HG03460 (cell line): ENCODE measurements at regions not wholly inside any gene's neighbourhood (a gene's known extent, or its start where the extent isn't known, plus 50 kb on each side); places are given as distances from the start of the nearest gene placed in this dataset.

ENCODE experiments used
- ATAC-seq: cut with Tn5 transposase; IDR thresholded peaks from one replicate; pipeline ENCODE4 v1.9.1; 2021; ENCODE audit not compliant: unreplicated experiment

DNA sequence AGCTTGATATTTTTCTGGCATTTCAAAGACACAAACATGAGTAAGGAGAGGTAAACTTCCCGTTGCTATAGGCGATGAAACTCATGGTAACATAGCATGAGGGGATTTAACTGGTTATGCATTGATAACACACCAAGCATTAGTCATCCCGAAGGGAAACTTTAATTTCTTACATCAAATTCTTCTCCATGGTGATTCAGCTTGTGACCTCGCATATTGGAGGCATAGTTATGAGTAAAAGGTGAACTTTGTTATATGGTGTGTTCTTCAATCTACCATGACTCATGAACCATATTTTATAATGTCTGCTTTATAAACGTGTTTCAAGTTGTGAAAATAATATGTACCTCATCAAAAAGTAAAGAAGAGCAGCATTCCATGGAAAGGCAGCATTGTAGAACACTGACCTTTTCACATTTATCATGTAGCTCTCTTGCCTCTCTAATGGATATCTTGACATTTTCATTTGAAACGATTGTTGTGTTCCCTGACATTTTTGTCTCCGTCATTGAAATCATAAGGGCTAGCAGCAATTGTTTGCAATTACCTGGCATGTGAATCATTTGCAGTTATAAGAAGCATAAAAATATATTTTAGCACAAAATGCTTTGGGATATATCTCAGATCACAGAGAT lies 491.8 kb downstream of the ANXA1 start:
- ATAC-seq, result no peak

DNA sequence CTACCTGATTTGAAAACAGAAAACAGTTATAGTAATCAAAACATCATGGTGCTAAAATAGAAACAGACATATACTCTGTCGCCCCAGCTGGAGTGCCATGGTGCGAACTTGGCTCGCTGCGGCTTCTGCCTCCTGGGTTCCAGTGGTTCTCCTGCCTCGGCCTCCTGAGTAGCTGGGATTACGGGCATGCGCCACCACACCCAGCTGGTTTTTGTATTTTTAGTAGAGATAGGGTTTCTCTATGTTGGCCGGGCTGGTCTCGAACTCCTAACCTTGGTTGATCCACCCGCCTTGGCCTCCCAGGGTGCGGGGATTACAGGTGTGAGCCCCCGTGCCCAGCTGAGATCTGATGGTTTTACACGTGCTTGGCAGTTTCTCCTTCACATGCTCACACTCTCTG lies 495.9 kb downstream of the ANXA1 start:
- no peak for ATAC-seq

DNA sequence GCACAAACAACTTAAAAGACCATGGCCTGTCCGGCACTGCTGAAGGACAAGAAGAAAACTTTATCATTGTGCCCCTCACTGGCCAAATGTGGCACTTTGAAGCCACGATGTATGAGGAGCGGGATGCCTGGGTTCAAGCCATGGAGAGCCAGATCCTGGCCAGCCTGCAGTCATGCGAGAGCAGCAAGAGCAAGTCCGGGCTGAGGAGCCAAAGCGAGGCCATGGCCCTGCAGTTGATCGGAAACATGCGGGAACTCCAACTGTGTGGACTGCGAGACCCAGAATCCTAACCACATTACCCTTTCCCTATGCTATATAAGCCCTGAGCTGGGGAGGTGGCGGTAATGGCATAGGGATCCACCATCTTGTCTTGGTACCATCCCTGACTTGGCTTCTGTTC lies 497.9 kb downstream of the ANXA1 start:
- no peak for ATAC-seq

DNA sequence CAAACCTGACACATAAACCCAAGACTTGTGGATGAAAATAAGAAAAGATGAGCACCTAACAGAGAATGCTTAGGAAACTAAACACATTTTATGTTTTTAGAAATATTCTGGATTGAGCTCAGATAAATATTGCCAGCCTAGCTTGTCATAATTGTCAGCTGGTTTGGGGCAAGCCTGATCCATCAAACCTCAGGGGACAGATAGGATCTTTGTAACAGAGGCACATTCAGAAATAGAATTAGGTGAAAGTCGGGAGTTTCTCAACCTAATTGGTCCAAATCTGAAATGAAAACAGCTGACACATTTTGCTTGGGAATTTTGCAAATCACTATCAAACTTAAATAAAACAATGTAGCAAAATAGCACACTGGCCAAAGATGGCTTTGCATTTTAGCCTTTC lies 503.7 kb downstream of the ANXA1 start:
- ATAC-seq, result no peak

DNA sequence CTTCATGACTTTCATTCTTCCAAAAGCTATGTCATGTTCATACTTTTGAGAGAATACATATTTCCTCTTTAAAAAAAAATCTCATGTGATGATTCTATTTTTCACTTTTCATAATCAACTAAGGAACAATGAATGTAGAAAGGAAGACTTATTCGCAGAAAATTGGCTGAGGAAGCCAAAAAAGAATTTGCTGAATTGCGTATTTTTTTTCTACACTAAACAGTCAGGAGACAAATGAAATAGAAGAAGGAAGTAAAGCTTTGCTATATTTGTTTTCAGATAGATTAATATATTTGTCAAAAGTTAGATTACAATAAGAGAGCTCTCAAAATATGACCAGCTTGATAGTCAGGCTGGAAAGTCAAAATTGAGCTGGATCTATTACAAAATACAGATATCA lies 504.2 kb downstream of the ANXA1 start:
- no peak for ATAC-seq

DNA sequence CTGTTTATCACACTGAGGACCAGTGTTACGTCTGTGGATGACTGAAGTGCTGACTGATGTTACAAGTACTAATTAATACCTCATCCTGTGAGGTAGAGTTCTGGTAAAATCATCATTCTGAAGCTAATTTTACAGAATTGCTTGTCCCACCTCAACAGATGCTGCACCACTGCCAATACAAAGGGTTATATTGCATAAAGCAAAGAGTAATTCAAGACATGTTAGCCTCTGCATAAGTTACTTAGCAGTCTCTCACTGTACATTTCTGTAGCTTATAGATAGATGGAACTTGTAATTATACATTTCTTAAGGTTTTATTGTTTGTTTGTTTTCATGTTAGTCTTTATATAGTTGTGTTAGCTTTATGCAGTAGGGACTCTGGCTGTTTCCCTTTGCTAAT lies 513.6 kb downstream of the ANXA1 start:
- ATAC-seq, result no peak

DNA sequence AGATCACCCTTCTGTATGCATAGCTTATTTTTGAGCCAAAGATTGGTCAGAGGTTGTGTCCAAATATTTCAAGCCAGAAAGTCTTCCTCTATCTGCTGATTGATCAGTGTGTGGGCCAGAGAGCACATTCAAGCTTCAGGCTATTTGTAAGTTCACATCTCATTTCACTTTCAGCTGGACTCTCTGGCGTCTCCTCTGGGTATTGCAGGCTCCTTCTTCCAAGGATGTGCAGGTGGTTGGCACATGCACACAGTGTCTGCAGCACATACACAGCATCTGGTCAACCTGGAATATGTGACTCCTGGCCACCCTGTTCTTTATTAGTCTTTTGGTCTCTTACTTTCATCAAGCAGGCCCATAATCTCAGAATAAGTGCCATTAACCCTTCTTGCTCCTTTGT lies 516.1 kb downstream of the ANXA1 start:
- no peak for ATAC-seq

DNA sequence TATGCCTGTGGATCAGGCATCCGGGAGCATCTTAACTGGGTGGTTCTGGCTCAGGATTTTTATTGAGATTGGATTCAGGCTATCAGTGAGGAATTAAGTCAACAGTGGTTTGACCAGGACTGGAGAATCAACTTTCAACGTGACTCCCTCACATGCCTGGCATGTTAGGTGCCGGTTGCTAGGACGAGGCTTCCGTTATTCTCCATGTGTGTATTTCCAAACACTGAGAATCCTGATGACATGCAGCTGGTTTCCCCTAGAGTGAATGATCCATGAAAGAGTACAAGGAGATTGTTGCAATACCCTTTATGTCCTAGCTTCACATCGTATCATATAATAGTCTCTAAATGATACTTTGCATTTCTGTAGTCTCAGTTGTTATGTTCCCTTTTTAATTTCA lies 529.2 kb downstream of the ANXA1 start:
- no peak for ATAC-seq

DNA sequence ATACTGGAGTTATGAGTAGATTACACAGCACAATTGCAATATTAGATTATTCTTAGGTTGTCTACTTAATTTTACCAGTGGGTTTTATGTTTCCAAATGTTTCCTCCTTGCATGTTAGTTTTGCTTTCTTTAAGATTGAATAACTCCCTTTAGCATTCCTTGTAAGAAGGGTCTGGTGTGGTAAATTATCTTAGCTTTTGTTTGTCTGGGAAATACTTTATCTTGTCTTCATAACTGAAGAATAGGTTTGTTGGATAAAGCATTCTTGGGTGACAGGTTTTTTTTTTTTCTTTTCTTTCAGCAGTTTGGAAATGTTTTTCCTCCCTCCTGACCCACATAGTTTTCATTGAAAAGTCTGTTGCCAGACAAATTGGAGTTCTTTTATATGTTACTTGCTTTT lies 531.1 kb downstream of the ANXA1 start:
- ATAC-seq, result no peak

DNA sequence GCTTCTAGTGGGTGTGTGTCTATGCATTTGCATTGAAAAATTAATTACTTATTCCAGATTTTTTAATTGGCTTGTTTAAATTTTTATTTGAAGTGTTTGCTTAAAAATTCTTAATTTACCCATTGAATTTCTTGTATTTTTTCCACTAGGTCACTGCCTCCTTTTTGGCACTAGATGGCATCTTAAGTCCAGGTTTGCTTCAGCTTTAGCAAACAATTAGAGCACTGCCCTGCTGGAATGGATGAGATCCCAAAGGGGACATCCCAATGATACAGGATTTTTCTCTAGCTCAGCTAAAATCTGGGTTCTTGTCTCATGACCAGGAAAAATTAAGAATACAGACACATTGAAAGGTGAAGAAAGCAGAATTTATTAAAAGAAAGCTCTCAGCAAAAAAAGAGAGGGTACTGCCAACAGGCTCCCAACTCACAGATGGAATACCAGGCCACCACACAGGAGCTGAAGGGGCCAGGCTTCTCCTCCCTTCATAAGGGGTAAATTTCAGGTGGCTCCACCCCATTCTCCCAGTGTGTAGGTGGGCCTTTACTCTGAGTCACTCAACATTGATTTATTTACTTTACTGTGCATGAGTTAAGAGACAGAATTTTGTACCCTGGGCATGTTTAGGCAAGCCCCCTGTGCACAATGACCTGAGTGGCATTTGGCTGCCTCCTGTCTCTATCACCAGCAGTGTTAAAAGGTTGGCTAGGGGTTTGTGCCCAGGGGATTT lies 532.4 kb downstream of the ANXA1 start:
- peak; percentile 50 for ATAC-seq

DNA sequence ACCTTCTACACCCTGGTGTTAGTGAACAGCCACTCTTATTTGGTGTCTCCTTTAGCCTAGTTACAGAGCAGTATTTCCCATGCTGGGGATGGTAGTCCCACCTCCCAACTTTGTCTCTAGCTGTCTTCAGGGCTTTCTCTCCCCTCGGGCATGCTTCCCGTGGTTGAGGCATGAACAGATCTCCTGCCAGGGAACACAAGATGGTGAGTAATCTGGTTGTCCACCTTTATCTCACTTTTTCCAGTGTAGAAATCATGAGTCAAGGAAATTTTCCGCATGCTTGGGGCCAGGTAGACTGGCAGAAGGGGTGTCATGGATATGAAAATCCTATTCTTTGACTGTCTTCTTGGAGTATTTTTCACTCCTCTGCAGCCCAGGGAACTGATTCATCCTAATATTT lies 532.9 kb downstream of the ANXA1 start:
- ATAC-seq, result no peak

DNA sequence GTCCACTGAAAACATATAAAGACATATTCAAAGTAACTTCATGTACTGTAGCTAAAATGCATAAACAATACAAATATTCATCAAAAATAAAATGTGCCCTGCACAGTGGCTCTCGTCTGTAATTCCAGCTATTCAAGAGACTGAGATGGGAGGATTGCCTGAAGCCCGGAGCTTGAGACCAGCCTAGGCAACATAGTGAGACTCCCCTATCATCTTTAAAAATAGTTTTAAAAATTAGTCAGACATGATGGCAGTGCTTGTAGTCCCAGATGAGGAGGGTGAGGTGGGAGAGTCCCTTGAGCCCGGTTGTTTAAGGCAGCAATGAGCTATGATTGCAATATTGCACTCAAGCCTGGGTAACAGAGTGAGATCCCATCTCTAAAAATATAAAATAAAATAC lies 534.1 kb downstream of the ANXA1 start:
- no peak for ATAC-seq

DNA sequence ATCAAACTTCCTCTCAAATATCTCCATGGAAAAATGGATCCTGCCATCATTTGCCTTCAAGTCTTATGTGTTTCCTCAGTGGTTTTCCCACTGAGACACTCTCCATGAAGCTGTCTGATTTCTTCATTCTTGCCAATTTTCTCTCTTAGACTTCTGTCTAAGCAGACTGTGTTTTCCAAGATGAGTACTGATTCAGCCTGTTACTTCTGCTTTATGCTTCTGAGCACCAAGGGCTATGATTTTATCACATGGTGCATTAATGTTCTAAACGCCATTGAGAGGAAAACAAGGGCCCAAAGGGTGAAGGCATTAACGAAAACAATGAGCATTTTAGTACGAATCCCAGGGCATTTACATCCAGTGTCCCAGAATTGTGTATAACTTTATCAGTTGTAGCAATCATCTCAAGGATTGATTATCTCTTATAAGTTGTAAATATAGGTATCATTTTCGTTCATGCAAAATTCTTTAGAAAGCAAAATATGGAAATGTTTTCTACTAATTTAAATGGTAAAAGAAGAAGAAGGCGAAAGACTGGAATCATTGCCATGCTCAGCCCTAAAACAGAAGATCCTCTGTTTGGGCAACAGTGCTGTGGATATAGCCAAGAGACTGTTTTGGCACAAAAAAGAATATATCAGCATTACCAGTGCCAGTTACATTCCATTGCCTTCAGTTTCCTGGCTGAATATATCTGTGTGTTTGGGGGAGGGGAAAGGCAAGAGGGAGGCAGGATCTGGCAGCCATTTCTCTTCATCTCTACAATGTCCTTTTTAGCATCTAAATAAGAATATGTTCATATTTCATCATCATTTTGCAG lies 537.6 kb downstream of the ANXA1 start:
- no peak for ATAC-seq

DNA sequence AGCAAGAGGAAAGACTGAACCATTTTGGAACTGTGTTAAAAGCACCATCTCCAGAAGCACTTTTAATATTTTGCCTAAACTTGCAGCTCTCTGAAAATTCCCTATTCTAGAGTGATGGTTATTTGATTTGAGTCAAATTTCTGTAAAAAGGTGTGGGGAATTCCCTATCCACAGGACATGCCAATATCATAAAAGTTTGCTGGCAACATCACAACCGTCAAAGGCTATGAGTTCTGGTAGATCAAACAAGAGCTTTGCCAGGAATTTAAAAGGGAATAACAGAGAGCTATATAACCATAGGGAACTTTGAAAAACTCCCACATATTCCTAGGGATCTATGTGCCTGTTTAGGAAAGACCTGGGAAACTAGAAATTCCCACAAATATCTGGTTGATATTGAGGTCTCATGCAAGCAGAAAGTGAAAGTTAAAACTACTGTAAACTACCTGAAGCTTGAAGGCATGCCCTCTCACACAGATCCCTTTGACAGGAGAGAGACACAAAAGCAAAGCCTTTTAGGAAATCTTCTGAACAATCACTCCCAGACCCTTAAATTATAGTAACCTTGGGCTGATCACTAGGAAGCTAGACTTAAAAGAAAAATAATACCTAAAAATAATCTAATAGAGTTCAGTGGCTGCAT lies 549.9 kb downstream of the ANXA1 start:
- no peak for ATAC-seq

DNA sequence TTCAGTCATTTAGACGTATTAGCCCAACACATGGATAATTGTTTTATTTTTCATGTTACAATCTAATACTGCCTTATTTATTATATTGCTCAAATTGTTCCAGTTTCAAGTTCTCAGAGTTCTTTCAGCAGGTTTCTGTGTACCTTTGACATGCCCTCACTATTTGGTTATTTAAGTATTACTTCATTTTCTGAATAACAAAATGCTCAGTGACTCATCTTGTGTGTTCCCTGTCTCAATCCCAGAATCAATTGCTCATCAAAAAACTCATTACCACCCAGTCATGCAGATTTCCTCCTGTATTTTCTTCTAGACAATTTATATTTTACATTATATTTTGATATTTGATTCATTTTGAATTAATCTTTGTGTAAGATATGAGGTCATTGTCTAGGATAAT lies 562.6 kb downstream of the ANXA1 start:
- ATAC-seq, result no peak

DNA sequence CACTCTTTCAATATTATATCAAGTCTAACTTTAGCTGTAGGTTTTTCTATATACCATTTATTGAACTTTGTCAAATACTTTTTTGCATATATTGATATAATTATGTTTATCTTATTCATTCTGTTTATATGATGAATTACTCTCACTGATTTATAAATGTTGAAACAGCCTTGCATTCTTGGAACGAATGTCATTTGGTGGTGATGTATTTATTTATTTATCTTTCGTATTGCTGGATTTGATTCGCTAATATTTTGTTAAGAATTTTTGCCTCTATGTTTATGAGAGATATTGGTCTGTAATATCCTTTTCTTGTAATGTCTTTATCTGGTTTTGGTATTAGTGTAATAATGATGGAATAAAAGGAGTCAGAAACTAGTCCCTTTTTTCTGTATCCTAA lies 563.9 kb downstream of the ANXA1 start:
- ATAC-seq, result no peak

DNA sequence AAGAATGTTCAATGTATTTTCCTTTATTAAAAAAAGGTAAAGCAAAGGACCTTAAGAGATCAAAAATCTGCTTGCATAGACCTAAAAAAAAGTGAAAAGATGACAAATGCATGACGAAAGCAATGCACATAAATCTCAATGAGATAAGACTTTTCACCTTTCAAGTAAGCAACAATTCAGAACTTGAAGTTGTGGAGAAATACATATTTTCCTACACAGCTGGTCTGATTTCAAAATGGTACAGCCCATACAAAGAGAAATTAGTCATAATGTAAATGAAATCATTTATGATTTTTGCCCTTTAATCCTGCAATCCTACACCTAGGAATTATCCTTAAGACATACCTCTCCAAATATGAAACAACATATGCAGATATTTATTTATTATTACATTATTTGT lies 568.0 kb downstream of the ANXA1 start:
- ATAC-seq, result no peak

DNA sequence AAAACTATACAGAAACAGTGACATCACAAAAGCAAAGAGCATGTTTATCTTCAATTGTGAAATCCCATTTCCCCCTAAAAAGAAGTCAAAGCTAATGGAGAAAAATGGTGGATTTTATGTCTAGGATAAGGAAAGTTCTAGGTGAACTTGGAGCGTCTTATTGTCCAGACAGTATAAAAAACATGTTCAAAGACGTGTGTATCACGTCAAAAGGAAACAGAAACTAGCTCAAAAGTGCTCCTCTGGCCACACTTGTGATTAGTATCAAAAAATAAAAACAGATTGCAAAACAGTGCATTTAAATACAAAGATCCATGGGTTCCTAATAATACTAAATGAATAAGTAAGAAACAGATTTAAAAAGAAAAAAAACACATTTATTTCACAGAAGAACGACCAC lies 568.9 kb downstream of the ANXA1 start:
- ATAC-seq, result no peak

DNA sequence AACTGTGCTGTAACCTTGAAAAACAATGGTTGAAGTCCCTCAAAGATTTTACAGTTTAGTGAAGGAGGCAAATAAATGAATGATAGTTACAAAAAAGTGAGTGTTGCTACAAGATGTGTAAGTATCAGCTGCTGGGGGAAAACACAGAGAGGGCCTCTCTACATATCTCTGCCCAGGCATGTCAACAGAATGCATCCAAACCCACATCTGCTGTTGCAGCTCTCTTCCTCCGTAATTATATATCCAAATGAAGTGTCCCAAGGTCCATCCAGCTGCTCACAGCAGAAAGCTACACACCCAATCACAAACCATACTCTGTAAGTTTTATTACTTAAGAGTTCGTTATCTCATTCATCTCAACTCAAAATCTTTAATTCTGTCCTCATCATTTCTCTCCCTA lies 584.6 kb downstream of the ANXA1 start:
- ATAC-seq, result no peak

DNA sequence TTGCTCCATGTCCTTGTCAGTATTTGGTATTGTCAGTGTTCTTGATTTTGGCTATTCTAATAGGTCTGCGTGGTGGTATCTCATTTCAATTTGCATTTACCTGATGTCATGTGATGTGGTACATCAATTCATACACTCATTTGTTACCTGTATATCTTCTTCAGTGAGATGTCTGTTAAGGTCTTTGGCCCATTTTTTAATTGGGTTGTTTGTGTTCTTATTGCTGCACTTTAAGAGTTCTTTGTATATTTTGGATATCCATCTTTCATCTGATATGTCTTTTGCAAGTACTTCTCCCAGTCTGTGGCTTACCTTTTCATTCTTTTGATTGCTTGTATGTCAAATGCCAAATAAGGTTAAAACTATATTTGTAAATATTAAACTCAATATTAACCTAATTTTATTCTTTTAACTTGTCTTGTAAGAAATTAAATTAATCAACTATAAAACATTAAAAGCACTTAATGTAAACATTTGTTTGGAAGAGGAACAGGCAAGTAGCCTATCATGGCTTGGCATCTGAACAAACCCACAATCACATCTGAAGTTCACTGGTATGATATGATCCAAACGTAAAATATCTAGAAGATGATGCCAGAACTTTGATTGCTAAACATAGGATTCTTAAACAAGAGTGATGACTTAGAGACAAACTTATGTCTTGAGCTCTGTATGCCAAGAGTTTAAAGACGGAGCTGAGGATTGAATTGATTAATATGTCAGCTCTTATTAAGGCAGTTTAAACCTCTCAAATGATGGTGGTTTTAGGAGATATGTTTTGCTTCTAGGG lies 587.3 kb downstream of the ANXA1 start:
- ATAC-seq, result no peak

DNA sequence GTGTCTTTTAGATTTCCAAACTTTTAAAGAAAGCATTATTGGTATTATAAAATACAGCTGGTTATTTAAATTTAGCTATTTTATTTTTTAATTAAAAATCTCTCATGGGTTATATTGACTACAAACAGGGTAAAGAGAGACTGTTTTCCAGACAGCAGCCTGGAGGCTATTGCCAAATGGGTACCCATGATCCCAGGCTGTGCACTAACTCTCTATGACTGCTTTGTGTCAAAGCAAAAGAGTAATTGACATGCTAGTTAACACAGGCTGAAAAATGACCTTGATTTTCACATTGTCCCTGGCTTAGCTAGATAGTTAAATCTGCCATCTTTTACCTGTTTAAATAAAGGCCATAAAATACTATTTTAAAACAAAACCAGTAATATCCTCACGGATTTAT lies 589.7 kb downstream of the ANXA1 start:
- no peak for ATAC-seq
